OCI-LY7 (cell line): ENCODE measurements at regions not wholly inside any gene's neighbourhood (a gene's known extent, or its start where the extent isn't known, plus 50 kb on each side); places are given as distances from the start of the nearest gene placed in this dataset.

Experiments used
- EZH2phosphoT487 ChIP-seq: fragments of 200-600 bp; sonication (generic); IDR thresholded peaks from 2 replicates; pipeline ENCODE4 v1.6.1; 2018; ENCODE audit warnings: low read depth, borderline replicate concordance, mild to moderate bottlenecking, mixed run types, antibody characterized with exemption, low read length, moderate library complexity, mixed read lengths
- TF ChIP-seq, protein P1 (sequence below): fragments of 200-600 bp; sonication (generic); conservative IDR thresholded peaks from 2 replicates; pipeline ENCODE4 v1.5.1; 2014; ENCODE audit warnings: mild to moderate bottlenecking, antibody characterized with exemption, low read length, moderate library complexity, mixed read lengths

DNA sequence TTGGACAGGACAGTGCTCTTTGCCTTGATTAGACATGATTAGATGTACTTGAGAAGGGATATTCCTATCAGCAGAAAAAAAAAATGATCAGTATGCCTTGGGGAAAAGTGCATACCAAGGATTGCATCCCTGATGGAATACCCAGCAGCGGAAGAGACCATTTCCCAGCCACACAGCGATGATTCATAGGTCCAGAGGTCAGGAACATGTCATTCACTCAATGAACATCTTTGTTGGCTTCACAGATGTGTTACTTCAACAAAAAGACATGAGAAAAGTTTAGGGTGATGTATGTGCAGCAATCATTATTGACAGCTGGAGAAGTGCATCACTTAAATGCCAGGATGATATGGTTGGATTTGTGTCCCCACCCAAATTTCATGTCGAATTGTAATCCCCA lies 293.5 kb downstream of the ZNF674 start:
- TF ChIP-seq, protein P1, sequence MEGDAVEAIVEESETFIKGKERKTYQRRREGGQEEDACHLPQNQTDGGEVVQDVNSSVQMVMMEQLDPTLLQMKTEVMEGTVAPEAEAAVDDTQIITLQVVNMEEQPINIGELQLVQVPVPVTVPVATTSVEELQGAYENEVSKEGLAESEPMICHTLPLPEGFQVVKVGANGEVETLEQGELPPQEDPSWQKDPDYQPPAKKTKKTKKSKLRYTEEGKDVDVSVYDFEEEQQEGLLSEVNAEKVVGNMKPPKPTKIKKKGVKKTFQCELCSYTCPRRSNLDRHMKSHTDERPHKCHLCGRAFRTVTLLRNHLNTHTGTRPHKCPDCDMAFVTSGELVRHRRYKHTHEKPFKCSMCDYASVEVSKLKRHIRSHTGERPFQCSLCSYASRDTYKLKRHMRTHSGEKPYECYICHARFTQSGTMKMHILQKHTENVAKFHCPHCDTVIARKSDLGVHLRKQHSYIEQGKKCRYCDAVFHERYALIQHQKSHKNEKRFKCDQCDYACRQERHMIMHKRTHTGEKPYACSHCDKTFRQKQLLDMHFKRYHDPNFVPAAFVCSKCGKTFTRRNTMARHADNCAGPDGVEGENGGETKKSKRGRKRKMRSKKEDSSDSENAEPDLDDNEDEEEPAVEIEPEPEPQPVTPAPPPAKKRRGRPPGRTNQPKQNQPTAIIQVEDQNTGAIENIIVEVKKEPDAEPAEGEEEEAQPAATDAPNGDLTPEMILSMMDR = no peak
- TF ChIP-seq EZH2phosphoT487 = no peak
